Uterus (tissue), 2 donors: ENCODE measurements at regions not wholly inside any gene's neighbourhood (a gene's known extent, or its start where the extent isn't known, plus 50 kb on each side); places are given as distances from the start of the nearest gene placed in this dataset.

ENCODE experiments used
- CTCF ChIP-seq, 4 experiments: fragments of 200-600 bp in 2 of 4; fragments of 450-650 bp in 2 of 4; sonication (generic) in 2 of 4; IDR thresholded peaks; one replicate each; pipeline ENCODE4 v1.5.1; 2016 to 2019; ENCODE audit warnings: antibody characterized with exemption in 4 of 4, mild to moderate bottlenecking in 2 of 4, moderate library complexity in 1 of 4
- POLR2A ChIP-seq, 2 donors: fragments of 450-650 bp; IDR thresholded peaks; one replicate each; pipeline ENCODE4 v1.6.1; 2016; ENCODE audit warnings: antibody characterized with exemption in 2 of 2, mild to moderate bottlenecking in 1 of 2, moderate library complexity in 1 of 2

- no peak for TF ChIP-seq CTCF (IDR thresholded peaks at IDR 0.05)
- no peak for TF ChIP-seq POLR2A (IDR thresholded peaks at IDR 0.05)
These were observed 70.2 kb upstream of the CD93 start for GRCh38 chr20:23156170-23156841.
